ENCODE measurements at regions not wholly inside any gene's neighbourhood (a gene's known extent, or its start where the extent isn't known, plus 50 kb on each side); places are given as distances from the start of the nearest gene placed in this dataset.

- peak; percentile 33 for DNase-seq (ENCODE audit: extremely low spot score)
- H3K4me3 ChIP-seq (ENCODE audit: low read depth, low read length): peak overlapping the region; percentile 20
- no peaks in the 10 kb centered on the region for H3K36me3 ChIP-seq (ENCODE audit: insufficient read depth)
- 13% methylated on average over 58 of the region's 58 CpGs for WGBS
- H3K27ac ChIP-seq (ENCODE audit: low read depth): no peak overlapping the region
- no peaks in the 10 kb centered on the region for H3K4me1 ChIP-seq (ENCODE audit: insufficient read depth)
Measured at GRCh38 chr10:44310762-44311562, 73.9 kb downstream of the CXCL12 start.

- no peak overlapping the region for H3K4me3 ChIP-seq (ENCODE audit: low read depth, low read length)
- WGBS: 94% methylated on average over 32 of the region's 32 CpGs
- H3K27ac ChIP-seq (ENCODE audit: low read depth): no peak overlapping the region
- H3K4me1 ChIP-seq (ENCODE audit: insufficient read depth): no peaks in the 10 kb centered on the region
- H3K36me3 ChIP-seq (ENCODE audit: insufficient read depth): no peaks in the 10 kb centered on the region
- no peak for DNase-seq (ENCODE audit: extremely low spot score)
Measured at GRCh38 chr10:44309939-44310761, 74.7 kb downstream of the CXCL12 start.

GRCh38 chr10:44309361-44309760 lies 75.5 kb downstream of the CXCL12 start:
- 51% methylated on average over 4 of the region's 4 CpGs for WGBS
- Histone ChIP-seq H3K27ac (ENCODE audit: low read depth) (no peak overlapping the region), H3K4me3 (ENCODE audit: low read depth, low read length) (no peak overlapping the region), H3K36me3 (ENCODE audit: insufficient read depth) (no peaks in the 10 kb centered on the region), H3K4me1 (ENCODE audit: insufficient read depth) (no peaks in the 10 kb centered on the region)
- DNase-seq (ENCODE audit: extremely low spot score): no peak

DNA sequence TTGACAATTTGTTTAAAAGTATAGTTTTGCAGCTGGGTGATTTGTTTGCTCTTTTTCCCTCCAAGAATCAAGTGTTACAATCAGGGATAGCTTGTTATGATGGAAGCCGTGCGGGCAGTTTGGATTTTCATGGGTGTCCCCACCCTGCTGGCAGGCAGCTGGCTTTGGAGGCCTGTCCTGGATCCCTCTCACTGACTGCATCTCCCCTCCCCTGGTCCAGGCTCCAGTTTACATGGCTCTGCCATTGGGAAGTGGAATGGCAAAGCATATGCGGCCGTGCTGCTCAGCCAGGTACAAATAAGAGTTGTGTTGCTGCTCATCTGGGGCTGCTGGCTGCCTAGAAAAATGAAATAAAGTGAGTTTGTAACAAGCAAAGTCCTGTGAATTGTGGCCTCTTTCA lies 76.0 kb downstream of the CXCL12 start:
- WGBS: 80% methylated on average over 4 of the region's 4 CpGs
- Histone ChIP-seq H3K36me3 (ENCODE audit: insufficient read depth) (no peaks in the 10 kb centered on the region), H3K27ac (ENCODE audit: low read depth) (no peak overlapping the region), H3K4me1 (ENCODE audit: insufficient read depth) (no peaks in the 10 kb centered on the region), H3K4me3 (ENCODE audit: low read depth, low read length) (no peak overlapping the region)
- DNase-seq (ENCODE audit: extremely low spot score): no peak

- WGBS: 93% methylated on average over 3 of the region's 3 CpGs
Measured at GRCh38 chr10:44307691-44308090, 77.2 kb downstream of the CXCL12 start.

DNA sequence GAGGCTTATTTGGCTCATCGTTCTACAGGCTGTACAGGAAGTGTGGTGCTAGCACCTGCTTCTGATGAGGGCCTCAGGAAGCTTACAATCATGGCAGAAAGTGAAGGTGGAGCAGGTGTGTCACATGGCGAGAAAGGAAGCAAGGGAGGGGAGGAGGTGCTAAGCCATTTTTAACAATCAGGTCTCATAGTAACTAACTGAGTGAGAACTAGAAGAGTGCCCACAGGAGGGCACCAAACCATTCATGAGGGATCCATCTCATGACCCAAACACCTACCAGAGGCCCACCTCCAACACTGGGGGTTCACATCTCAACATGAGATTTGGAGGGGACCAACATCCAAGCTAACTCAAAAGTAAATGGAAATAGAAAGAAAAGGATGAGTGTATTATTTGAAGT lies 78.1 kb downstream of the CXCL12 start:
- Histone ChIP-seq H3K4me3 (ENCODE audit: low read depth, low read length) (no peak overlapping the region), H3K27ac (ENCODE audit: low read depth) (no peak overlapping the region), H3K36me3 (ENCODE audit: insufficient read depth) (no peaks in the 10 kb centered on the region), H3K4me1 (ENCODE audit: insufficient read depth) (no peaks in the 10 kb centered on the region)
- DNase-seq (ENCODE audit: extremely low spot score): no peak
- WGBS: 94% methylated on average over 2 of the region's 2 CpGs

More at GRCh38 chr10:44307691-44308090, 77.2 kb downstream of the CXCL12 start:
- H3K4me3 ChIP-seq (ENCODE audit: low read depth, low read length): no peak overlapping the region
- no peaks in the 10 kb centered on the region for H3K4me1 ChIP-seq (ENCODE audit: insufficient read depth)
- H3K36me3 ChIP-seq (ENCODE audit: insufficient read depth): no peaks in the 10 kb centered on the region
- H3K27ac ChIP-seq (ENCODE audit: low read depth): no peak overlapping the region
- no peak for DNase-seq (ENCODE audit: extremely low spot score)

- WGBS: 74% methylated on average over 4 of the region's 4 CpGs
- no peak overlapping the region for H3K4me3 ChIP-seq (ENCODE audit: low read depth, low read length)
- H3K4me1 ChIP-seq (ENCODE audit: insufficient read depth): no peaks in the 10 kb centered on the region
Measured at GRCh38 chr10:44306147-44306710, 78.7 kb downstream of the CXCL12 start.

GRCh38 chr10:44301781-44302355 lies 83.0 kb downstream of the CXCL12 start:
- 80% methylated on average over 6 of the region's 6 CpGs for WGBS
- DNase-seq (ENCODE audit: extremely low spot score): no peak
- H3K36me3 ChIP-seq (ENCODE audit: insufficient read depth): no peaks in the 10 kb centered on the region

More at GRCh38 chr10:44306147-44306710, 78.7 kb downstream of the CXCL12 start:
- Histone ChIP-seq H3K36me3 (ENCODE audit: insufficient read depth) (no peaks in the 10 kb centered on the region), H3K27ac (ENCODE audit: low read depth) (no peak overlapping the region)
- no peak for DNase-seq (ENCODE audit: extremely low spot score)

DNA sequence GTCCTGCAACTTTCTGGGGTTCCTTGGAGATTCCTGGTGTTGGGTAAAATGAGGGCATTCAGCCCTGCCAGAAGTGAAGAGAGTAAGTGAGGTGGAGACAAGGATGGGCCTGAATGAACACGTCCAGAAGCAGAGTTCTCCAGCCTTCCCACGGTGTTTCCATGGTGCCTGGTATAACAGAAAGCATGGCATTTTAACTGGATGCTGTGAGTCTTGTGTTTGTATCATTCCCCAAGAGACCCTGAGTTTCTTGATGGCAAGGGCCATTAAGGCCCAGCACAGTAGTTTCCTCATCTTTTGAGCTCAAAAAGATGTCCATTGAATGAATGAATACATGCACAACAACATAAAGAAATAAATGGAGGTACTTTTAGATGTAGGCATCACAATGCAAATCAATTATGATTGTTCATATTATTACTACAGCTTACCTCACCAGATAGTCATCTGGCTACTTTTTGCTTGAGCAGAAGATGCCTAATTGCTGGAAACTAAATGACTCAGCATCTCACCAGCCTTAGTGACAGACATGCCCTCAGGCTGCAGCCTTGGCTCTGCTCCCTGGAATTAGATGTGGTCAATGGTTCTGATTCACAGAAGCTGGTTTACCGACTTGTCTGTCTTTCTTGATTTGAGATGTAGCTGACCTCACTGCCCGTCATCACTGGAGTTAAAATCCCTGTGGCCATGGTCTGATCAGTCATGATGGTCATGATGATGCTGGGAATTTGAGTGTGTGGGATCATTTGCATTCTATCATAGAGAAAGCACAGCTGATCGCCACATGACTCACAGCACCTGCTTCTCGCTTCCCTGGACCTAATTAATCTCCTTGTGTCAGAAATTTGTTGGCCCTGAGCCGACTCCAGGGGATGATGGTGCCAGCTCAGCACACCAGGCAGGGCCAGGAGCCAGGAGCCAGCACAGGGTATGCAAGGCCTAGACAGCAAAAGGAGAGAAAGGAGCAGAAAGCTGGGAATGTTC lies 83.9 kb downstream of the CXCL12 start:
- WGBS: 82% methylated on average over 7 of the region's 7 CpGs
- H3K36me3 ChIP-seq (ENCODE audit: insufficient read depth): no peaks in the 10 kb centered on the region
- H3K4me1 ChIP-seq (ENCODE audit: insufficient read depth): no peaks in the 10 kb centered on the region
- no peak for DNase-seq (ENCODE audit: extremely low spot score)
- H3K27ac ChIP-seq (ENCODE audit: low read depth): no peak overlapping the region
- no peak overlapping the region for H3K4me3 ChIP-seq (ENCODE audit: low read depth, low read length)

More at GRCh38 chr10:44301781-44302355, 83.0 kb downstream of the CXCL12 start:
- Histone ChIP-seq H3K4me1 (ENCODE audit: insufficient read depth) (no peaks in the 10 kb centered on the region), H3K27ac (ENCODE audit: low read depth) (no peak overlapping the region), H3K4me3 (ENCODE audit: low read depth, low read length) (no peak overlapping the region)

DNA sequence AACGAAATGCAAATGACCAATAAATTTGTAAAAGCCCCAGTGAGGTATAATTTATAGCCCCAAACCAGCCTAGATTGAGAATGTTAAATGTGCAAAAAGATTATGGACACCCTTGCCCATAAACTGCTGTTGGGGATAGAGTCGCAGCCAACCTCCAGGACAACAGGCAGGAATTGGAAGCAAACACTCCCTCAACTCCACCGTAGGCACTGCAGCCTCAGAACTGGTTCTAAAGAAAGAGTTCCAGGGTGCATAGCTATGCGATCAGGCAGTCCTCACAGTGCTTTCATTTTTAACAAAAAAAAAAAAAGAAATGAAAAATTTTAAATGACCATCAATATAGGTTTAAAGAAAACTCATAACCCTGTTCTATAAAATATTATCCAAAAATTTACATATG lies 86.2 kb downstream of the CXCL12 start:
- H3K4me3 ChIP-seq (ENCODE audit: low read depth, low read length): no peak overlapping the region
- no peak for DNase-seq (ENCODE audit: extremely low spot score)
- no peaks in the 10 kb centered on the region for H3K4me1 ChIP-seq (ENCODE audit: insufficient read depth)
- no peaks in the 10 kb centered on the region for H3K36me3 ChIP-seq (ENCODE audit: insufficient read depth)
- WGBS: 87% methylated on average over 4 of the region's 4 CpGs
- H3K27ac ChIP-seq (ENCODE audit: low read depth): no peak overlapping the region

GRCh38 chr10:44297963-44298362 lies 86.9 kb downstream of the CXCL12 start:
- Histone ChIP-seq H3K4me1 (ENCODE audit: insufficient read depth) (no peaks in the 10 kb centered on the region), H3K4me3 (ENCODE audit: low read depth, low read length) (no peak overlapping the region), H3K27ac (ENCODE audit: low read depth) (no peak overlapping the region), H3K36me3 (ENCODE audit: insufficient read depth) (no peaks in the 10 kb centered on the region)
- 80% methylated on average over 6 of the region's 6 CpGs for WGBS
- DNase-seq (ENCODE audit: extremely low spot score): no peak

GRCh38 chr10:44295644-44296241 lies 89.2 kb downstream of the CXCL12 start:
- DNase-seq (ENCODE audit: extremely low spot score): no peak
- no peak overlapping the region for H3K27ac ChIP-seq (ENCODE audit: low read depth)
- WGBS: 49% methylated on average over 3 of the region's 3 CpGs
- H3K4me1 ChIP-seq (ENCODE audit: insufficient read depth): no peaks in the 10 kb centered on the region
- H3K36me3 ChIP-seq (ENCODE audit: insufficient read depth): no peaks in the 10 kb centered on the region
- no peak overlapping the region for H3K4me3 ChIP-seq (ENCODE audit: low read depth, low read length)
